ENCODE measurements at regions not wholly inside any gene's neighbourhood (a gene's known extent, or its start where the extent isn't known, plus 50 kb on each side); places are given as distances from the start of the nearest gene placed in this dataset.

DNA sequence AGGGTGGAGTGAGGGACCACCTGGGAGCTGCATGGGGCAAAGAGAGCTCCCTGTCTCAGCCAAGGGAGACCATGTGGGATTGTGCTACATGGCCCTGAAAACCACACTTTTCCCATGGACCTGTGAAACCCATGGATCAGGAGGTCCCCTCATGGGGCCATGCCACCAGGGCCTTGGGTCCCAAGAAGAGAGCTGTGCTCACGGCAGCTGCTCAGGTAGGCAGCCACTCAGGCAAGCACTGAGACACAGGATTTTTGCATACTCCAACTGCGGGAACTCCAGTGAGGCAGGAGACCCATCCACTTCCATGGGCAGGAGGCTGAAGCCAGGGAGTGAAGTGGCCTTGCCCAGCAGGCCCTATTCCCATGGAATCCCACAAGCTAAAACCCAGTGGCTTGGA, 190.0 kb downstream of the KCNA4 start:
- POLR2A ChIA-PET, result no interaction called here
- TF ChIP-seq, protein P1, sequence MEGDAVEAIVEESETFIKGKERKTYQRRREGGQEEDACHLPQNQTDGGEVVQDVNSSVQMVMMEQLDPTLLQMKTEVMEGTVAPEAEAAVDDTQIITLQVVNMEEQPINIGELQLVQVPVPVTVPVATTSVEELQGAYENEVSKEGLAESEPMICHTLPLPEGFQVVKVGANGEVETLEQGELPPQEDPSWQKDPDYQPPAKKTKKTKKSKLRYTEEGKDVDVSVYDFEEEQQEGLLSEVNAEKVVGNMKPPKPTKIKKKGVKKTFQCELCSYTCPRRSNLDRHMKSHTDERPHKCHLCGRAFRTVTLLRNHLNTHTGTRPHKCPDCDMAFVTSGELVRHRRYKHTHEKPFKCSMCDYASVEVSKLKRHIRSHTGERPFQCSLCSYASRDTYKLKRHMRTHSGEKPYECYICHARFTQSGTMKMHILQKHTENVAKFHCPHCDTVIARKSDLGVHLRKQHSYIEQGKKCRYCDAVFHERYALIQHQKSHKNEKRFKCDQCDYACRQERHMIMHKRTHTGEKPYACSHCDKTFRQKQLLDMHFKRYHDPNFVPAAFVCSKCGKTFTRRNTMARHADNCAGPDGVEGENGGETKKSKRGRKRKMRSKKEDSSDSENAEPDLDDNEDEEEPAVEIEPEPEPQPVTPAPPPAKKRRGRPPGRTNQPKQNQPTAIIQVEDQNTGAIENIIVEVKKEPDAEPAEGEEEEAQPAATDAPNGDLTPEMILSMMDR (IDR thresholded peaks at IDR 0.05; ENCODE audit: unreplicated experiment), result no peak
- Mint-ChIP-seq H3K4me1 (ENCODE audit: insufficient read depth, unreplicated experiment) (no peaks in the 10 kb centered on the region), H3K27me3 (ENCODE audit: insufficient read depth, unreplicated experiment) (no peaks in the 10 kb centered on the region), H3K27ac (ENCODE audit: low read depth, unreplicated experiment) (no peak overlapping the region), H3K36me3 (ENCODE audit: insufficient read depth, unreplicated experiment) (peaks cover 6% of the 10 kb centered on the region), H3K4me3 (ENCODE audit: unreplicated experiment) (no peak overlapping the region), H3K9me3 (ENCODE audit: unreplicated experiment) (peaks cover 24% of the 10 kb centered on the region)
- CTCF ChIA-PET, result interaction anchor here (0.8 kb wide), 1 partner anchor 10 kb away, joined by 3 read pairs; no protein-coding TSS in a partner anchor
- BruUV-seq (replicated peaks), result no TSS peak
- DNase-seq (ENCODE audit: unreplicated experiment), result no peak
- intact Hi-C loops (cut with micrococcal nuclease), result no loop called here

DNA sequence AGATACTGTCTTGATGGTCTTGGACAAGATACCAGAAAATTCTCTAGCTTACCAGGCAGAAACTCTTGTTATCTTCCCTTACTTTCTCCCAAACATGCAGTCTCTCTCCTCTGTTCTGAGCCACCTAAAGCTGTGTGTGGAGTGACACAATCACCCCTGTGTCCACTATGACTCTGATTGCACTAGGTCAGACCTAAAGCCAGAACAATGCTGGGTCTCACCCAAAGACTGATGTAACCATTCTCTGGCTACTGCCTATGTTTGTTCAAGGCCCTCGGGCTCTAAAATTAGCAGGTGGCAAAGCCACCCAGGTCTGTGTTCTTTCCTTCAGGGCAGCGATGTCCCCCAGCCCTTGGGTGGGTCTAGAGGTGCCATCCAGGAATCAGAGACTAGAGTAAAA, 200.5 kb downstream of the KCNA4 start:
- H3K4me1 Mint-ChIP-seq (ENCODE audit: insufficient read depth, unreplicated experiment), result no peaks in the 10 kb centered on the region
- intact Hi-C loops (cut with micrococcal nuclease), result no loop called here
- DNase-seq (ENCODE audit: unreplicated experiment), result no peak
- no peaks in the 10 kb centered on the region for H3K36me3 Mint-ChIP-seq (ENCODE audit: insufficient read depth, unreplicated experiment)
- peaks cover 16% of the 10 kb centered on the region for H3K9me3 Mint-ChIP-seq (ENCODE audit: unreplicated experiment)
- no peak overlapping the region for H3K27ac Mint-ChIP-seq (ENCODE audit: low read depth, unreplicated experiment)
- H3K4me3 Mint-ChIP-seq (ENCODE audit: unreplicated experiment), result no peak overlapping the region
- POLR2A ChIA-PET, result no interaction called here
- BruUV-seq (replicated peaks), result no TSS peak
- TF ChIP-seq, protein P1 (IDR thresholded peaks at IDR 0.05; ENCODE audit: unreplicated experiment), result no peak
- CTCF ChIA-PET, result interaction anchor here (0.6 to 0.8 kb wide), 3 partner anchors 31 to 327 kb away, joined by 3 to 4 read pairs (median 3); no protein-coding TSS in a partner anchor
- H3K27me3 Mint-ChIP-seq (ENCODE audit: insufficient read depth, unreplicated experiment), result no peaks in the 10 kb centered on the region

DNA sequence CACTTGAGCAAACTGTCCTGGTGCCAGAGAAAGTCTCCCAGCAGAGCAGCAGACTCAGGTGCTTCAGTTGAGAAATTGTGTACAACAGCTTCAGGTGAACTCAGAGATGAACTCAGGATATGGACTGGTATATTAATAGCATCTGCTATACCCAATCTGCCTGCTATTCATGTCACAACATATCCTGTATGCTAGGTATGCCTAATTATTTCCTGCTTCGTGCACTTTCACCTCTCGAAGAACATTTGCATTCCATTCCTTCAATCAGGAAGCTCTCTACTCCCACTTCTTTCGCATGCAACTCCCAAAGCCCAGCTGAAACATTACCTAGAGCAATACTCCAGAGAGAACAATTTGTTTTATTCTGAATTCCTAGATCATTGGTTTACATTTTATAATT, 207.7 kb downstream of the KCNA4 start:
- Mint-ChIP-seq H3K4me3 (ENCODE audit: unreplicated experiment) (no peak overlapping the region), H3K27me3 (ENCODE audit: insufficient read depth, unreplicated experiment) (no peaks in the 10 kb centered on the region), H3K36me3 (ENCODE audit: insufficient read depth, unreplicated experiment) (no peaks in the 10 kb centered on the region), H3K27ac (ENCODE audit: low read depth, unreplicated experiment) (peak overlapping the region; percentile 14), H3K4me1 (ENCODE audit: insufficient read depth, unreplicated experiment) (peaks cover 11% of the 10 kb centered on the region), H3K9me3 (ENCODE audit: unreplicated experiment) (no peaks in the 10 kb centered on the region)
- DNase-seq (ENCODE audit: unreplicated experiment), result peak; percentile 30
- ChIA-PET CTCF (interaction anchor here (0.8 kb wide), 1 partner anchor 286 kb away, joined by 5 read pairs; no protein-coding TSS in a partner anchor), POLR2A (interaction anchor here (0.7 kb wide), 1 partner anchor 1116 kb away, joined by 3 read pairs; no protein-coding TSS in a partner anchor)
- intact Hi-C loops (cut with micrococcal nuclease), result no loop called here
- TF ChIP-seq, protein P1 (IDR thresholded peaks at IDR 0.05; ENCODE audit: unreplicated experiment), result no peak
- BruUV-seq (replicated peaks), result no TSS peak

DNA sequence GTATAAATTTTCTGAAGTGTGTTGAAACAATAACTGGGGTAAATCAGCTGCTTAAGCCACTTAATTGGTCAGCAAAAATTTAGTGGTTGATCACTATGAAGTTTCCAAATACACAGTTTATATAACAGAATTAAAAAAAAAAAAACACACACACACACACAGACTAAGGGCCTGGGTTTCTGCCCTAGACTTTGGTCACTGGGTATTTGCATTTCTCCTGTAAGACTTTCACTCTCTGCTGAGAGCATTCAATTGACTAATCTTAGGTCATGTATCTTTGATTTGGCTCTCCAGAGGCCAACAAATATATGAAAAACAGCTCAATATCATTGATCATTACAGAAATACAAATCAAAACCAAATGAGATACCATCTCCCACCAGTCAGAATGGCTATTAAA, 214.3 kb downstream of the KCNA4 start:
- Mint-ChIP-seq H3K36me3 (ENCODE audit: insufficient read depth, unreplicated experiment) (no peaks in the 10 kb centered on the region), H3K9me3 (ENCODE audit: unreplicated experiment) (no peaks in the 10 kb centered on the region), H3K4me3 (ENCODE audit: unreplicated experiment) (no peak overlapping the region), H3K27me3 (ENCODE audit: insufficient read depth, unreplicated experiment) (no peaks in the 10 kb centered on the region), H3K4me1 (ENCODE audit: insufficient read depth, unreplicated experiment) (peaks cover 6% of the 10 kb centered on the region), H3K27ac (ENCODE audit: low read depth, unreplicated experiment) (no peak overlapping the region)
- no peak for DNase-seq (ENCODE audit: unreplicated experiment)
- ChIA-PET POLR2A (no interaction called here), CTCF (interaction anchor here (0.6 kb wide), 3 partner anchors 56 to 133 kb away, joined by 3 to 7 read pairs (median 5); no protein-coding TSS in a partner anchor)
- intact Hi-C loops (cut with micrococcal nuclease), result no loop called here
- BruUV-seq (replicated peaks), result no TSS peak
- TF ChIP-seq, protein P1 (IDR thresholded peaks at IDR 0.05; ENCODE audit: unreplicated experiment), result no peak
